ENCODE measurements at regions not wholly inside any gene's neighbourhood (a gene's known extent, or its start where the extent isn't known, plus 50 kb on each side); places are given as distances from the start of the nearest gene placed in this dataset.
"Not testable (repeated sequence)": the region's sequence is repeated elsewhere in the genome, so short reads cannot be mapped to it uniquely, and the experiment has no call there.

GRCh38 chr2:193222454-193222853 is 1027.7 kb upstream of the TMEFF2 start:
- Histone ChIP-seq H3K27me3 (ENCODE audit: control insufficient read depth in 1 of 2, insufficient read depth in 2 of 2, low read length in 1 of 2) (no peaks in the 10 kb centered on the region), H3K9me3 (ENCODE audit: control insufficient read depth, low read length) (no peaks in the 10 kb centered on the region), H3K27ac (ENCODE audit: low read depth in 1 of 2, low read length in 2 of 2) (no peak overlapping the region), H3K4me1 (ENCODE audit: control insufficient read depth in 1 of 2, insufficient read depth in 2 of 2, low read length in 2 of 2) (no peaks in the 10 kb centered on the region), H3K4me3 (ENCODE audit: low read length in 2 of 2) (no peak overlapping the region), H3K36me3 (ENCODE audit: control insufficient read depth in 1 of 2, insufficient read depth in 2 of 2, low read length in 1 of 2) (no peaks in the 10 kb centered on the region)
- ATAC-seq (ENCODE audit: low FRiP score) (no peak), DNase-seq (no peak)
- intact Hi-C loops (cut with DNase I), result no loop called here
- WGBS, 2 donors, result 30 to 47% methylated on average over 2 of the region's 2 CpGs

DNA sequence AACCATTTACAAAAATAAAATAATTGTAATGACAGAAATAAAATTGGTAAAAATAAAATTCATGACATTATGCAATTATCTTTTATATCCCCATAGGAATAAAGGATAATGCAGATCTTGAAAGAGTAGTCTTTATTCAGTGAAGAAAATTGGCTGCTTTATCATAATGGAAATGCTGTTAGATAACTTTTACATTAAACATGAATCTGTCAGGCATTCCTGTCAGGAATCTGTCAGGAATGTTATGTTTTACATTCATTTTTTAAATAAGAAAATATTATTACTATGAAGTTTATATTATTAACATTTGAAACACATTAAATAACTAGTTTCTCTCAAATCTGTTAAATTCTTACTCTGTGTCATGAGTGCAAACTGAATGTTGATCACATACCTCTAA is 1024.7 kb upstream of the TMEFF2 start:
- H3K27me3 ChIP-seq (ENCODE audit: control insufficient read depth in 1 of 2, insufficient read depth in 2 of 2, low read length in 1 of 2), result no peaks in the 10 kb centered on the region
- H3K36me3 ChIP-seq (ENCODE audit: control insufficient read depth in 1 of 2, insufficient read depth in 2 of 2, low read length in 1 of 2), result no peaks in the 10 kb centered on the region
- no peak overlapping the region for H3K27ac ChIP-seq (ENCODE audit: low read depth in 1 of 2, low read length in 2 of 2)
- no peaks in the 10 kb centered on the region for H3K9me3 ChIP-seq (ENCODE audit: control insufficient read depth, low read length)
- no peak overlapping the region for H3K4me3 ChIP-seq (ENCODE audit: low read length in 2 of 2)
- ATAC-seq (ENCODE audit: low FRiP score) (no peak), DNase-seq (no peak)
- no peaks in the 10 kb centered on the region for H3K4me1 ChIP-seq (ENCODE audit: control insufficient read depth in 1 of 2, insufficient read depth in 2 of 2, low read length in 2 of 2)
- intact Hi-C loops (cut with DNase I), result no loop called here

- Histone ChIP-seq H3K4me3 (ENCODE audit: low read length in 2 of 2) (no peak overlapping the region), H3K27me3 (ENCODE audit: control insufficient read depth in 1 of 2, insufficient read depth in 2 of 2, low read length in 1 of 2) (no peaks in the 10 kb centered on the region), H3K4me1 (ENCODE audit: control insufficient read depth in 1 of 2, insufficient read depth in 2 of 2, low read length in 2 of 2) (peaks cover 0 to 2% of the 10 kb centered on the region in 2 donors), H3K27ac (ENCODE audit: low read depth in 1 of 2, low read length in 2 of 2) (no peak overlapping the region), H3K36me3 (ENCODE audit: control insufficient read depth in 1 of 2, insufficient read depth in 2 of 2, low read length in 1 of 2) (no peaks in the 10 kb centered on the region), H3K9me3 (ENCODE audit: control insufficient read depth, low read length) (no peaks in the 10 kb centered on the region)
- WGBS, 2 donors, result 81 to 91% methylated on average over 2 of the region's 2 CpGs
- intact Hi-C loops (cut with DNase I), result no loop called here
- DNase-seq (no peak), ATAC-seq (ENCODE audit: low FRiP score) (no peak)
These were observed 1006.9 kb upstream of the TMEFF2 start for GRCh38 chr2:193201583-193201982.

- Histone ChIP-seq H3K27me3 (ENCODE audit: control insufficient read depth in 1 of 2, insufficient read depth in 2 of 2, low read length in 1 of 2) (no peaks in the 10 kb centered on the region), H3K36me3 (ENCODE audit: control insufficient read depth in 1 of 2, insufficient read depth in 2 of 2, low read length in 1 of 2) (no peaks in the 10 kb centered on the region), H3K4me3 (ENCODE audit: low read length in 2 of 2) (no peak overlapping the region), H3K27ac (ENCODE audit: low read depth in 1 of 2, low read length in 2 of 2) (no peak overlapping the region), H3K9me3 (ENCODE audit: control insufficient read depth, low read length) (no peaks in the 10 kb centered on the region), H3K4me1 (ENCODE audit: control insufficient read depth in 1 of 2, insufficient read depth in 2 of 2, low read length in 2 of 2) (peaks cover 0 to 2% of the 10 kb centered on the region in 2 donors)
- 64 to 75% methylated on average over 2 of the region's 2 CpGs for WGBS, 2 donors
- DNase-seq, result no peak
- ATAC-seq (ENCODE audit: low FRiP score), result no peak
- intact Hi-C loops (cut with DNase I), result no loop called here
These were observed 1004.6 kb upstream of the TMEFF2 start for GRCh38 chr2:193199322-193199721.

DNA sequence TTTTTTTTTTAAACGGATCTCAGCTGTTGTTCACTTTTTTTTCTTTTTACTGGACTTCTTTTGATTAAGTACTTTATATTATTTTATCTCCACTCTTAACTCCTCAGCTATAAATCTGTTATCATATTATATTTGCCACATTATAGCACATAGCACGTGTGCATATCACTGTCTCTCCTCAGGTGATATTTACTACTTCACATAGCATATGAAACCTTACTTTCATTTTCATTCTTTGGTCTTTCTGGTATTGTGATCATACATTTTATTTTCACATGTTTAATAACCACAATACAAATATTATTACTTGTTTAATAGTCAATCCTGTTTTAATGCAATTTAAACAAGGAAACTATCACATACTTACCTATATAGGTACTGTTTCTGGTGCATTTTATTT is 993.1 kb upstream of the TMEFF2 start:
- Histone ChIP-seq H3K9me3 (ENCODE audit: control insufficient read depth, low read length) (no peaks in the 10 kb centered on the region), H3K4me1 (ENCODE audit: control insufficient read depth in 1 of 2, insufficient read depth in 2 of 2, low read length in 2 of 2) (no peaks in the 10 kb centered on the region), H3K27ac (ENCODE audit: low read depth in 1 of 2, low read length in 2 of 2) (no peak overlapping the region), H3K36me3 (ENCODE audit: control insufficient read depth in 1 of 2, insufficient read depth in 2 of 2, low read length in 1 of 2) (no peaks in the 10 kb centered on the region), H3K27me3 (ENCODE audit: control insufficient read depth in 1 of 2, insufficient read depth in 2 of 2, low read length in 1 of 2) (no peaks in the 10 kb centered on the region), H3K4me3 (ENCODE audit: low read length in 2 of 2) (no peak overlapping the region)
- no peak for DNase-seq
- ATAC-seq (ENCODE audit: low FRiP score), result no peak
- WGBS, 2 donors, result 47 to 54% methylated on average over 2 of the region's 2 CpGs
- intact Hi-C loops (cut with DNase I), result no loop called here

GRCh38 chr2:193170981-193171380 is 976.2 kb upstream of the TMEFF2 start:
- intact Hi-C loops (cut with DNase I); ATAC-seq (ENCODE audit: low FRiP score); H3K36me3 ChIP-seq (ENCODE audit: control insufficient read depth in 1 of 2, insufficient read depth in 2 of 2, low read length in 1 of 2); H3K9me3 ChIP-seq (ENCODE audit: control insufficient read depth, low read length); H3K27me3 ChIP-seq (ENCODE audit: control insufficient read depth in 1 of 2, insufficient read depth in 2 of 2, low read length in 1 of 2); H3K4me3 ChIP-seq (ENCODE audit: low read length in 2 of 2); H3K4me1 ChIP-seq (ENCODE audit: control insufficient read depth in 1 of 2, insufficient read depth in 2 of 2, low read length in 2 of 2); H3K27ac ChIP-seq (ENCODE audit: low read depth in 1 of 2, low read length in 2 of 2); DNase-seq: not testable (repeated sequence)
- WGBS, 2 donors, result 80 to 92% methylated on average over 10 to 14 of the region's 17 CpGs

GRCh38 chr2:193156480-193156879 is 961.7 kb upstream of the TMEFF2 start:
- Histone ChIP-seq H3K27me3 (ENCODE audit: control insufficient read depth in 1 of 2, insufficient read depth in 2 of 2, low read length in 1 of 2) (no peaks in the 10 kb centered on the region), H3K4me1 (ENCODE audit: control insufficient read depth in 1 of 2, insufficient read depth in 2 of 2, low read length in 2 of 2) (no peaks in the 10 kb centered on the region), H3K9me3 (ENCODE audit: control insufficient read depth, low read length) (no peaks in the 10 kb centered on the region), H3K4me3 (ENCODE audit: low read length in 2 of 2) (no peak overlapping the region), H3K36me3 (ENCODE audit: control insufficient read depth in 1 of 2, insufficient read depth in 2 of 2, low read length in 1 of 2) (no peaks in the 10 kb centered on the region), H3K27ac (ENCODE audit: low read depth in 1 of 2, low read length in 2 of 2) (no peak overlapping the region)
- intact Hi-C loops (cut with DNase I), result no loop called here
- DNase-seq (no peak), ATAC-seq (ENCODE audit: low FRiP score) (no peak)
- 67 to 76% methylated on average over 1 of the region's 1 CpG for WGBS, 2 donors

- no peaks in the 10 kb centered on the region for H3K9me3 ChIP-seq (ENCODE audit: control insufficient read depth, low read length)
- H3K4me3 ChIP-seq (ENCODE audit: low read length in 2 of 2), result no peak overlapping the region
- DNase-seq (no peak), ATAC-seq (ENCODE audit: low FRiP score) (no peak)
- WGBS, 2 donors, result 88 to 91% methylated on average over 5 of the region's 5 CpGs
- no peaks in the 10 kb centered on the region for H3K4me1 ChIP-seq (ENCODE audit: control insufficient read depth in 1 of 2, insufficient read depth in 2 of 2, low read length in 2 of 2)
- intact Hi-C loops (cut with DNase I), result no loop called here
- no peaks in the 10 kb centered on the region for H3K27me3 ChIP-seq (ENCODE audit: control insufficient read depth in 1 of 2, insufficient read depth in 2 of 2, low read length in 1 of 2)
- H3K36me3 ChIP-seq (ENCODE audit: control insufficient read depth in 1 of 2, insufficient read depth in 2 of 2, low read length in 1 of 2), result no peaks in the 10 kb centered on the region
- H3K27ac ChIP-seq (ENCODE audit: low read depth in 1 of 2, low read length in 2 of 2), result no peak overlapping the region
These were observed 959.3 kb upstream of the TMEFF2 start for GRCh38 chr2:193154076-193154475.

DNA sequence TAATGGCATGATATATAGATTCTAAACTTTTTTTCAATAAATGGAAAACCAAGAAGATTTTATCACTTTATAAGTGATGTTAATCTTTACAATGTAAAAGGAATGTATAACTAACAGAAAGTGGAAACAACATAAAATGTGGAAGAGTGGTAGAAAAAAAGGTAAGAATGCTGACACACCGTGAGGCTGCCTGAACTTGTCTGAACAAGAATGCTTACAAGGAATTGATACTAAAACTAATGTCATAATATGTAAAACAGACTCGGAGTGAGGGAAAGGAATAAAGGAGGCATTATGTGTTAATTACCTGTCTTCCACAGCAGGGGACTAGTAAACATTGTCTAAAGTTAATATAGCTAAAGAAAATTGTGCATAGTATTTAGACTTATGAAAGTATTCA is 958.8 kb upstream of the TMEFF2 start:
- Histone ChIP-seq H3K27ac (ENCODE audit: low read depth in 1 of 2, low read length in 2 of 2) (no peak overlapping the region), H3K9me3 (ENCODE audit: control insufficient read depth, low read length) (no peaks in the 10 kb centered on the region), H3K36me3 (ENCODE audit: control insufficient read depth in 1 of 2, insufficient read depth in 2 of 2, low read length in 1 of 2) (no peaks in the 10 kb centered on the region), H3K4me1 (ENCODE audit: control insufficient read depth in 1 of 2, insufficient read depth in 2 of 2, low read length in 2 of 2) (no peaks in the 10 kb centered on the region), H3K27me3 (ENCODE audit: control insufficient read depth in 1 of 2, insufficient read depth in 2 of 2, low read length in 1 of 2) (no peaks in the 10 kb centered on the region), H3K4me3 (ENCODE audit: low read length in 2 of 2) (no peak overlapping the region)
- ATAC-seq (ENCODE audit: low FRiP score) (no peak), DNase-seq (no peak)
- intact Hi-C loops (cut with DNase I), result no loop called here
- 63 to 67% methylated on average over 2 of the region's 2 CpGs for WGBS, 2 donors

Measured in aorta (tissue), 5 donors.